ENCODE measurements at regions not wholly inside any gene's neighbourhood (a gene's known extent, or its start where the extent isn't known, plus 50 kb on each side); places are given as distances from the start of the nearest gene placed in this dataset.

DNA sequence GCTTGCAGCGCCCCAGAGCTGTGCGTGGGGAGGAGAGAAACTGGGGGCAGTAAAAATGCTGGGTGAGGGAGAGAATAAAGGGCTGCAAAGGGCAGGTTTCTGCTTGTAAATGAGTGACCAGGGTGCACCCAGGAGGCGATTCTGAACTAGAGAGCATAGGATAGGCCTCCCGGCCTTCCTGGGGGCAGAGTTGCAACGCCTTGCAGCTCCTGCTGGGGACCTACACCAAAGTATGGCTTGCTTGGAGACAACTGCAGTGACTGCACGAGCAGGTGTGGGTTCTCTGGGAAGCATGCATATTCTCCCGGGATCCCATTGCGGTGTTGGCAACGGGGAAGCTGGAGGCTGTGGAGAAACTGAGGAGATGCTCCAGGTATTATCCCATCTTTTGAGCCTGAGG is 111.6 kb upstream of the SPACA1 start:
- DNase-seq = no peak

DNA sequence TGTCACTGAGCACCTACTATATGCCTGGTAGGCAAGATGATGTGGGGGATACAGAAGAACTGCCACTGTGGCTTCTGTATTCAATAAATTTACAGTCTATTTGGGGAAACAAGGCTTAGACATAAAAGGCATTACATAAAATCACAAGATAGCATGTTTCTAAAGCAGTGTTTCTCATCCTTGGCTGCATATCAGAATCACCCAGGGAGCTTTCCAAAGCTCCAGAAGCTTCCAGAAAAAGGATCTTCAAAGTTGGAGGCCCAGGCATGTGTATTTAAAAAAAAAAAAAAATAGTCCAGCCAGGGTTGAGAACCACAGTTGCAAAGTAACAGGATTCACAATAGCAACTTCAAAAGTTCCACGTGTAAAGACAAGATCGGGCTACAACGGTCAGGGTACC is 112.4 kb upstream of the SPACA1 start:
- DNase-seq = no peak

- no peak for DNase-seq
Observed at GRCh38 chr6:87932361-87932760, 115.3 kb upstream of the SPACA1 start.

GRCh38 chr6:87929843-87930288 is 117.8 kb upstream of the SPACA1 start:
- DNase-seq = peak in 13 of 14 donors; percentile 7 to 84 (median 54)

DNA sequence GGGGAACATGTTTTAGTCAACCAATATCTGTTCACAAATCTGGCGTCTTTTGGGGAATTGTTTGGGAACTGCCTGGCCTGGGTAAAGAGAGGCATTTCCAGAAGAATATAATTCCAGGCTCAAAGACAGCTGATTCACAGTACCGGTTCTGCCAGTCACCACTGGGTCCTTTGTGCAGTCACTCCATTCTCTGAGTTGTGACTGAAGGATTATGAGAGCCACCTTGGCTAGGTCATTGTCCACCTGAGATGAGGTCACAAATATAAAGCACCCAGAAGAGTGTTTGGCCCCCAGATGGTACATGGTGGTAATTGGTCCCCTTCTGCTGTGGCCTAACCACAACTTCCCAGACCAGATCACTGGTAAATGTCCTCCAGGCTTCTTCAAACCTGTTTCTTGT is 121.0 kb upstream of the SPACA1 start:
- DNase-seq = no peak

- DNase-seq = no peak
Observed at GRCh38 chr6:87926072-87926471, 121.6 kb upstream of the SPACA1 start.

DNA sequence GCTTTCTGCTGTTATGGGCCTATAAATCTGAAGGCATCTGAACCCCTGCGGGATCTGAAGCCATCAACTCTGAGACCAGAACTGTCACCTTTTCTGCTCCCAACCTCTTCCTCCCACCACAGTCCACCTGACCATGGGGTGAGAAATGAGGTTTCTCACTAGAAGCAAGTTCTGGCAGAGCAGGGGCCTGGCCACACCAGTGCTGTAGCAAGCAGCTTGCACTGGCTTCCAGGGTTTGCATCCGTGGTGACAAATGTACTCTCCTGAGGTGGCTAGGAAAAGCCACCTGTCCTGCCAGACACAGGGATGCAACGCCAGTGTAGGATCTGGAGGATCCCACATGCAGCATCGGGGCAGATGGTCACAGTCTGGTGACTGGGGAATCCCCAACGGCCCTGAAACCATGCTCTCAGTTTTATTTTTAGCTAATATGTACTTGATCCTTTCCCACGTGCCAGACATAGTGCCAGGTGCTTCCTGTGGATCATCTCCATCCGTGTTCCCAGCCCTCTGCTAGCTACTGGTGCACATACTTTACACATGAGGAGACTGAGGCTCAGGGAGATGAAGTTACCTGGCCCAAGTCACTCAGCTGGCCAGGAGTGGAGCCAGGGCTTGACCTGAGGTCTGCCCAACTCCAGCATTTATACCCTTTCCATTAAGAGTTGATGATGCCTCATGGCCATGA is 122.1 kb upstream of the SPACA1 start:
- DNase-seq = peak in 2 of 14 donors; percentile 15 to 91

GRCh38 chr6:87923389-87924050 is 124.1 kb upstream of the SPACA1 start:
- no peak for DNase-seq

DNA sequence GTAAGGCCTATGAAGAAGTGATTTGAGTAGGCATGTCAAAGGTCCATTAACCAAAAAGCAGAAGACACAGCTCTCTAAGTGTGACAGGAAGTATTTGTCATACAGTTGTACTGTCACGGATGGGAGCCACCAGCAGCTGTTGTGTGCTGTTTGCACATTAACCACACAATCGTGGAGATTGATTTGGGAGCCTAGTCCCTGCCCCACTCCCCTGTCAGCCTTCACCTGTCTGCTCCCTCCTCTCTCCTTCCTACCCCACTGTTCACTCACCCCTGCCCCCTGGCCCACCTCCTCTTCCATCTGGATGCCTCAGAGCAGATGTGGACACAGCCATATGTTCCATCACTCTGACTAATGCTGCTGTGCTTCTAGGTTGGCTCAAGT is 124.7 kb upstream of the SPACA1 start:
- no peak for DNase-seq

DNA sequence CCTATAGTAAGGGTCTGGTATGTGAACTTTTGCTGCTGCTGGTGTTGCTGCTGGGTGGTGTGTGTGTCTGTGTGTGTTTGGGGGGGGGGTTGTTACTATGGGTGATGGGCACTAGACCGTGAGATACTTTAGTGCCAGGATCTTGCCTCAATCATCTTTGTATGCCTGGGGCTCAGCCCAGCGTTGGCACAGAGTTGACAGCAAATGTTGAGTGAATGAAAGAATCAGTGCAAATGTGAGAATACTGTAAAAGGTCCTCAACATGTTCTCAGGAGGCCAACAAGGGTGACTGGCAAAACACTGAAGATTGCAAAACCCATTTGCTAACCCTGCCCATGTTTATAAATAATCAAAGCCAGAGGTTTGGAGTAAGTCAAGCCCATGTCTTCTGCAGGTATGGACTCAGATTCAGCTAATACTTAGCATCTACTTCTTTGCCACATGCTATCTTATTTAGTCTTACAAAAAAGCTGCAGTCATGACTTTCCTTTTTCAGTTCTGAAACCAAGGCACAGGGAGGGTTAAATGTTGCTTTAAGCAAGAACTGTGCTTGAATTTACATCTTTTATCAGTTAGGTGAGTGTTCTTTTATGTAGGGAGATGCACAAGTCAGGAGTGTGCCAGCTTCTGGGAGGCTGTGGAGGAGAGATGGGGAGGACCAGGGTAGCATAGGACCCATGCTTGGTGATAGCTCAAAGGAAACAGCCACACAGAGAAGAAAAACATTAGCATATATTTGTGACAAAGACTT is 125.3 kb upstream of the SPACA1 start:
- DNase-seq = no peak

DNA sequence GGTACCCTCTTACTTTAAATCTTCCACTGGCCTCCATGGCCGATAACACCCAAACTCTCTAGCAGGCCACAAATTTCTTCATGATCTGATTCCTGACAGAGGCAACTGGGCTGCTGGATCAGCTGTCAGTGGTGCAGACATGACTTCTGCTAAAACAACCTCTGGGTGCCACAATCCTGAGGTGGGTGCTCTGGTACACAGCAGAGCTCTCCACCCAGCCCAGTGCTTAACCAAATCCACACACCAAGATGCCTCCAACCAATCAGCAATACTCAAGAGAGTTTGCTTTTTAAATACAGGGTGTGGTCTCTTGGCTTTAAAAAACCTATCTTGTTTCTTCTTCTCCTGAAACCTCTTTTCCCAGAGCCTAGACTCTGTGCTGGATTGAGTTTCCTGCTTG is 126.6 kb upstream of the SPACA1 start:
- no peak for DNase-seq

- DNase-seq = no peak
Observed at GRCh38 chr6:87920245-87920644, 127.4 kb upstream of the SPACA1 start.

- no peak for DNase-seq
Observed at GRCh38 chr6:87919416-87919815, 128.2 kb upstream of the SPACA1 start.

DNA sequence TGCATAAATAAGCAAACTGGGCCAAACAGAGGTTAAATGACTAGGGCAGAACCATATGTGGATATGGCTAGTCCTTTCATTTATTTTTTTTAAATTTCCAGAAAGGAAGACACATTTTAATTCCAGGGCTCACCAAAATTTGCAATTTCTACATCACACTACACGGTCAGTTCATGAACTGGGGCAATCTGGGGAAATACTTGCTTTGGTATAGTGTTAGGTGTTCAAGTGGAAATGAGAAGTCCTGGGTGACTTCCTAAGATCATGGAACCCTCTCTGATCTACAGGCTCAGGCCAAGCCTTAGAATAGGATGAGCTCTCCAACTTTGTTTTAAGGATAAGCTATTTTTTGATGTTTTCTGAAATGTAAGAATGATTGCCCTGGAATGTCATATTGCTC is 128.6 kb upstream of the SPACA1 start:
- DNase-seq = no peak

- no peak for DNase-seq
Observed at GRCh38 chr6:87918461-87918941, 129.1 kb upstream of the SPACA1 start.

GRCh38 chr6:87917886-87918285 is 129.8 kb upstream of the SPACA1 start:
- no peak for DNase-seq

DNA sequence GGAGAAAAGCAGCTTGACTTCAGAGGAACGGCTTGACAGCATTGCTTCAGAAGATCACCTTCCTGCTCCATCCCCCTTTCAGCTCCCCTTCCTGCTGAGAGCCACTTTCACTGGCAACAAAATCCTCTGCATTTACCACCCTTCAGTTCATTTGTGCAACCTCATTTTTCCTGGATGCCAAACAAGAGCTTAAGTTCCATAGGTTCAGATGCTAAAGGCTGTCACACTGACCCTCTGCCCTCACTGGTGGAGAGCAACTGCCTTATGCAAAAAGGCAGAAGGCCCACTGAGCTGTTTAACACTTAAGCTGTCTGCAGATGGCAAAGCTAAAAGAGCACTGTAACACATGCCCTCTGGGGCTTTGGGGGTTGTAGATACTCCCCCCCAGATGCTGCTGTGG is 131.2 kb upstream of the SPACA1 start:
- no peak for DNase-seq

GRCh38 chr6:87914637-87915395 is 132.8 kb upstream of the SPACA1 start:
- DNase-seq = no peak

- no peak for DNase-seq
Observed at GRCh38 chr6:87913974-87914373, 133.7 kb upstream of the SPACA1 start.

- no peak for DNase-seq
Observed at GRCh38 chr6:87912102-87912501, 135.5 kb upstream of the SPACA1 start.

- DNase-seq = no peak
Observed at GRCh38 chr6:87909849-87910248, 137.8 kb upstream of the SPACA1 start.

DNA sequence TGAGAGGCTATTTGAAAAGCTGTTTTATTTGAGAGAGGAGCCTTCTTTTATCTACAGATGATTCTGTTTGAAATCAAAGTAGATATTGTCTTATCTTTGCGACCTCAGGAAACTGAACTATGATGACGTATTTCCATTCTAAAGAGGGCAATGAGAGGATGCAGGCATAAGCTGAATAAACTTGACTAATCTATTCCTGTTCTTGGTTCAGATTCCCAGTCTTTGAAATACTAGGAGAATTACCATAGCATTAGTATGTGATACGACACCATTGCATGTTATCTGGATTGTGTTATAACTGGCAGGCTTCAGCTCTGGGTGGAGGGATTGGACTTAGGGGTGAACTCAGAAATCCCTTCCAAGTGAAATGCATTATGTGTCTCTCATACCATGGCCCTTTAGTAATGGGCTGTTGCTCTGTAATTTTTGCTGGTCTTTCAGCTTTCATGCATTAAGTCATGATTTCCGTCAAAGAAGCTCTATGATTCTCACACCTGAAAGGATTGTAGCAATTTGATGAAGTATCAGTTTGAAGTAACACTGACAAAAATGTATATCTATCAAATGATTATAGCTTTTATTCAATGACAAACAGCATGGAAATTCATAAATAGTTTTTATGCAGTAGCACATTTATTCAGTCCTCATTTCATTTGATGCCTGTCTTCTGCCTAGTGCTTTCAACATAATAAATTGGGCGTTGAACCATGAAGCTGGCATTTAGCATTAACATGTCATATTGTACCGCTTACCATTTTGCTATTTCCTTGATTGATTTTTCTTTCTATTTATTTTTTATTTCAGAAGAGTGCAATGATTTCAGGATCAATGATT is 138.4 kb upstream of the SPACA1 start:
- DNase-seq = no peak

Data from C1 segment of cervical spinal cord (tissue), 14 donors.